Cardiac muscle cell (in vitro differentiated cells and primary cell): ENCODE measurements at regions not wholly inside any gene's neighbourhood (a gene's known extent, or its start where the extent isn't known, plus 50 kb on each side); places are given as distances from the start of the nearest gene placed in this dataset.

ENCODE experiments used
- DNase-seq, 2 donors: peaks; one replicate each; pipeline versions ENCODE4 v3.0.0 to v3.0.0-alpha.2; 2010 to 2017; ENCODE audit warnings: low read depth in 1 of 2, low spot score in 1 of 2
- H3K27ac ChIP-seq: fragments of 200-600 bp; sonication (generic); 2 replicates; pipeline ENCODE4 v1.5.1; 2016
- H3K27me3 ChIP-seq: fragments of 200-600 bp; sonication (generic); 2 replicates; pipeline ENCODE4 v1.6.0; 2016; ENCODE audit warnings: control low read depth
- H3K36me3 ChIP-seq: fragments of 200-600 bp; sonication (generic); 2 replicates; pipeline ENCODE4 v1.5.1; 2016; ENCODE audit warnings: control low read depth
- H3K4me1 ChIP-seq: fragments of 200-600 bp; sonication (generic); 2 replicates; pipeline ENCODE4 v1.8.1; 2017; ENCODE audit warnings: low read depth, mild to moderate bottlenecking, mixed run types
- H3K4me3 ChIP-seq: fragments of 200-600 bp; sonication (generic); 2 replicates; pipeline ENCODE4 v1.5.1; 2016; ENCODE audit warnings: mild to moderate bottlenecking
- H3K9me3 ChIP-seq: fragments of 200-600 bp; sonication (generic); 2 replicates; pipeline ENCODE4 v1.5.1; 2017; ENCODE audit warnings: low read depth, mild to moderate bottlenecking, control low read depth
- CTCF ChIP-seq: IDR thresholded peaks from 2 replicates; pipeline ENCODE4 v1.5.1; 2012; ENCODE audit warnings: low read depth, mild to moderate bottlenecking, low read length

- Histone ChIP-seq H3K27me3 (no peaks in the 10 kb centered on the region), H3K4me1 (no peaks in the 10 kb centered on the region), H3K9me3 (no peaks in the 10 kb centered on the region), H3K27ac (no peak overlapping the region), H3K4me3 (no peak overlapping the region), H3K36me3 (no peaks in the 10 kb centered on the region)
- DNase-seq = no peak
- no peak for TF ChIP-seq CTCF
Observed at GRCh38 chr18:78085241-78086185, 835.9 kb downstream of the GALR1 start.

GRCh38 chr18:78086931-78087330, 837.3 kb downstream of the GALR1 start:
- TF ChIP-seq CTCF = no peak
- Histone ChIP-seq H3K27me3 (no peaks in the 10 kb centered on the region), H3K9me3 (no peaks in the 10 kb centered on the region), H3K4me3 (no peak overlapping the region), H3K36me3 (no peaks in the 10 kb centered on the region), H3K27ac (no peak overlapping the region), H3K4me1 (no peaks in the 10 kb centered on the region)
- DNase-seq = no peak

- Histone ChIP-seq H3K27me3 (no peaks in the 10 kb centered on the region), H3K36me3 (no peaks in the 10 kb centered on the region), H3K4me1 (no peaks in the 10 kb centered on the region), H3K9me3 (no peaks in the 10 kb centered on the region), H3K27ac (no peak overlapping the region), H3K4me3 (no peak overlapping the region)
- no peak for TF ChIP-seq CTCF
- DNase-seq = no peak
Observed at GRCh38 chr18:78087338-78087737, 837.7 kb downstream of the GALR1 start.

DNA sequence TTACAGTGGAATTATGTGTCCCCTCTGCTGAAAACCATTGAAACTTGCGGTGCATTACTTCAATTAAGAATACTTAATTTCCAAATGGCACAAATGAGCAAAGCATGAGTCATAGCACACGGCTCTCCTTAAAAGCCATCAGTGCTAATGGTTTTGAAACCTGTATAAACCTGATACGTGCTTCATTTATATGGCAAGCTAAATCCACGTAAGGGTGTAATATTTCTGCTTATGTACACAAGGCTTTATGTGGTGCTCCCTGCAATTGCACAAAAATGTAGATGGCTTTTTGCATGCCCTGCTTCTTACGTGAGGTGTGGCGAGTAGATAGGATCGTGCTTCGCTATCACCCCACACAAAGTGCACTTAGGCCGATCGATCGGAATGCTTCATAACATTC, 840.9 kb downstream of the GALR1 start:
- Histone ChIP-seq H3K27me3 (no peaks in the 10 kb centered on the region), H3K27ac (no peak overlapping the region), H3K4me1 (no peaks in the 10 kb centered on the region), H3K36me3 (no peaks in the 10 kb centered on the region), H3K4me3 (no peak overlapping the region), H3K9me3 (no peaks in the 10 kb centered on the region)
- no peak for DNase-seq
- no peak for TF ChIP-seq CTCF

DNA sequence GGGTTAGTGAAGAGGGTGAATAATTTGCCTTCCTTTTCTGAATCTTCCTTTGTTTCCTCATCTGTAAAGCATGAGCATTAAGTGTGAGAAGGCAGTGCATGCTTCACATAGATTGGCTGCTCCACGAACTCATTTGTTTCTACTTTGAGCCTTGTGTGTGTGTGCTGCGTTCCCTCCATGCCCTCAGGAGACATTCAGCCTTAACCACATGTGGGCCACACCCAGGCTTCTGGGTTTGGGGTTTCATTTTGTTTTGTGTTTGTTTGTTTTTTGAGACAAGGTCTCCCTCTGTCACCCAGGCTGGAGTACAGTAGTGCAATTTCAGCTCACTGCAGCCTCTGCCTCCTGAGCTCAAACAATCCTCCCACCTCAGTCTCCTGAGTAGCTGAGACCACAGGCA, 843.3 kb downstream of the GALR1 start:
- Histone ChIP-seq H3K27me3 (no peaks in the 10 kb centered on the region), H3K4me3 (no peak overlapping the region), H3K4me1 (no peaks in the 10 kb centered on the region), H3K36me3 (no peaks in the 10 kb centered on the region), H3K27ac (no peak overlapping the region), H3K9me3 (no peaks in the 10 kb centered on the region)
- no peak for TF ChIP-seq CTCF
- DNase-seq = no peak
